ENCODE measurements at regions not wholly inside any gene's neighbourhood (a gene's known extent, or its start where the extent isn't known, plus 50 kb on each side); places are given as distances from the start of the nearest gene placed in this dataset.
"Not testable (repeated sequence)": the region's sequence is repeated elsewhere in the genome, so short reads cannot be mapped to it uniquely, and the experiment has no call there.

- no peak overlapping the region for H3K4me3 ChIP-seq
- H3K27me3 ChIP-seq, result no peaks in the 10 kb centered on the region
- no peaks in the 10 kb centered on the region for H3K36me3 ChIP-seq
- H3K9me3 ChIP-seq (ENCODE audit: low read depth), result no peaks in the 10 kb centered on the region
- H3K27ac ChIP-seq, result no peak overlapping the region
- peaks cover 7% of the 10 kb centered on the region for H3K4me1 ChIP-seq (ENCODE audit: low read depth)
- DNase-seq (ENCODE audit: low read depth in 1 of 2, low spot score in 1 of 2), result no peak
- no peak for TF ChIP-seq CTCF (IDR thresholded peaks at IDR 0.05; ENCODE audit: low read depth, low read length)
Measured at GRCh38 chr12:42908712-42909111, 319.2 kb upstream of the PRICKLE1 start.

- H3K36me3 ChIP-seq; H3K4me1 ChIP-seq (ENCODE audit: low read depth); H3K4me3 ChIP-seq: not testable (repeated sequence)
Measured at GRCh38 chr12:42906801-42907200, 317.3 kb upstream of the PRICKLE1 start.

GRCh38 chr12:42905419-42905705 is 315.8 kb upstream of the PRICKLE1 start:
- Histone ChIP-seq H3K9me3 (ENCODE audit: low read depth) (no peaks in the 10 kb centered on the region), H3K4me1 (ENCODE audit: low read depth) (peaks cover 7% of the 10 kb centered on the region), H3K27me3 (no peaks in the 10 kb centered on the region), H3K4me3 (no peak overlapping the region), H3K27ac (peak overlapping the region; percentile 61), H3K36me3 (no peaks in the 10 kb centered on the region)
- DNase-seq (ENCODE audit: low read depth in 1 of 2, low spot score in 1 of 2), result no peak
- TF ChIP-seq CTCF (IDR thresholded peaks at IDR 0.05; ENCODE audit: low read depth, low read length), result no peak

More at GRCh38 chr12:42906801-42907200, 317.3 kb upstream of the PRICKLE1 start:
- not testable (repeated sequence) for DNase-seq (ENCODE audit: low read depth in 1 of 2, low spot score in 1 of 2); H3K27me3 ChIP-seq; H3K27ac ChIP-seq; H3K9me3 ChIP-seq (ENCODE audit: low read depth)

GRCh38 chr12:42904683-42905418 is 315.3 kb upstream of the PRICKLE1 start:
- no peak for TF ChIP-seq CTCF (IDR thresholded peaks at IDR 0.05; ENCODE audit: low read depth, low read length)
- H3K4me1 ChIP-seq (ENCODE audit: low read depth), result peaks cover 7% of the 10 kb centered on the region
- peak overlapping the region; percentile 61 for H3K27ac ChIP-seq
- no peaks in the 10 kb centered on the region for H3K36me3 ChIP-seq
- H3K4me3 ChIP-seq, result no peak overlapping the region
- no peaks in the 10 kb centered on the region for H3K27me3 ChIP-seq
- no peaks in the 10 kb centered on the region for H3K9me3 ChIP-seq (ENCODE audit: low read depth)
- peak in 1 of 2 donors; percentile 25 for DNase-seq (ENCODE audit: low read depth in 1 of 2, low spot score in 1 of 2)

GRCh38 chr12:42903736-42904135 is 314.2 kb upstream of the PRICKLE1 start:
- H3K36me3 ChIP-seq, result no peaks in the 10 kb centered on the region
- no peak overlapping the region for H3K27ac ChIP-seq
- no peaks in the 10 kb centered on the region for H3K9me3 ChIP-seq (ENCODE audit: low read depth)
- TF ChIP-seq CTCF (IDR thresholded peaks at IDR 0.05; ENCODE audit: low read depth, low read length), result no peak
- peaks cover 7% of the 10 kb centered on the region for H3K4me1 ChIP-seq (ENCODE audit: low read depth)
- H3K4me3 ChIP-seq, result no peak overlapping the region
- H3K27me3 ChIP-seq, result no peaks in the 10 kb centered on the region
- no peak for DNase-seq (ENCODE audit: low read depth in 1 of 2, low spot score in 1 of 2)

GRCh38 chr12:42902001-42902400 is 312.5 kb upstream of the PRICKLE1 start:
- Histone ChIP-seq H3K36me3 (no peaks in the 10 kb centered on the region), H3K27ac (no peak overlapping the region), H3K9me3 (ENCODE audit: low read depth) (no peaks in the 10 kb centered on the region), H3K4me1 (ENCODE audit: low read depth) (peaks cover 7% of the 10 kb centered on the region), H3K4me3 (no peak overlapping the region), H3K27me3 (no peaks in the 10 kb centered on the region)
- no peak for DNase-seq (ENCODE audit: low read depth in 1 of 2, low spot score in 1 of 2)
- TF ChIP-seq CTCF (IDR thresholded peaks at IDR 0.05; ENCODE audit: low read depth, low read length), result no peak
